DND-41 (cell line): ENCODE measurements at regions not wholly inside any gene's neighbourhood (a gene's known extent, or its start where the extent isn't known, plus 50 kb on each side); places are given as distances from the start of the nearest gene placed in this dataset.

ENCODE experiments used
- ATAC-seq: fragments of 200-7000 bp; cut with Tn5 transposase; 3 replicates; pipeline ENCODE4 v1.9.1; 2021; ENCODE audit warnings: low read depth; ENCODE audit not compliant: insufficient read depth
- DNase-seq: peaks from one replicate; pipeline ENCODE4 v3.0.0-alpha.2; 2020
- H2AFZ ChIP-seq: 2 replicates; pipeline ENCODE4 v1.6.0; 2012; ENCODE audit warnings: low read depth, low read length
- H3K27ac ChIP-seq: 2 replicates; pipeline ENCODE4 v1.5.1; 2012; ENCODE audit warnings: low read length, inconsistent platforms
- H3K27me3 ChIP-seq: fragments of 200-600 bp; sonication (generic); 2 replicates; pipeline ENCODE4 v1.6.0; 2012; ENCODE audit warnings: low read length, mild to moderate bottlenecking, inconsistent platforms; ENCODE audit not compliant: insufficient read depth, poor library complexity
- H3K36me3 ChIP-seq: 2 replicates; pipeline ENCODE4 v1.5.1; 2012; ENCODE audit warnings: low read length, inconsistent platforms; ENCODE audit not compliant: insufficient read depth
- H3K4me1 ChIP-seq: 2 replicates; pipeline ENCODE4 v1.5.1; 2012; ENCODE audit warnings: mild to moderate bottlenecking, low read length; ENCODE audit not compliant: insufficient read depth
- H3K4me2 ChIP-seq: 2 replicates; pipeline ENCODE4 v1.6.0; 2012; ENCODE audit warnings: mild to moderate bottlenecking, moderate library complexity, low read length, inconsistent platforms; ENCODE audit not compliant: insufficient read depth
- H3K4me3 ChIP-seq, 2 experiments: fragments of 200-600 bp in 1 of 2; shearing (Covaris generic) in 1 of 2; 2 replicates each; pipeline ENCODE4 v1.5.1; 2012 to 2016; ENCODE audit warnings: inconsistent platforms in 2 of 2, low read length in 2 of 2, mild to moderate bottlenecking in 2 of 2, low read depth in 1 of 2, moderate library complexity in 1 of 2
- H3K79me2 ChIP-seq: 2 replicates; pipeline ENCODE4 v1.6.0; 2012; ENCODE audit warnings: low read length, inconsistent platforms; ENCODE audit not compliant: insufficient read depth
- H3K9ac ChIP-seq: 2 replicates; pipeline ENCODE4 v1.6.0; 2012; ENCODE audit warnings: low read depth, mild to moderate bottlenecking, inconsistent platforms, low read length, moderate library complexity
- H3K9me3 ChIP-seq: 2 replicates; pipeline ENCODE4 v1.5.1; 2012; ENCODE audit warnings: low read length, moderate library complexity, mild to moderate bottlenecking, inconsistent platforms; ENCODE audit not compliant: insufficient read depth, severe bottlenecking
- H4K20me1 ChIP-seq: 2 replicates; pipeline ENCODE4 v1.6.0; 2012; ENCODE audit warnings: low read length; ENCODE audit not compliant: insufficient read depth
- EZH2 ChIP-seq: IDR thresholded peaks from 3 replicates; pipeline ENCODE4 v1.6.1; 2012; ENCODE audit warnings: borderline replicate concordance, low read depth, mild to moderate bottlenecking, moderate library complexity, low read length, inconsistent platforms; ENCODE audit not compliant: severe bottlenecking
- TF ChIP-seq, protein P1 (sequence below): IDR thresholded peaks from 2 replicates; pipeline ENCODE4 v1.5.1; 2012; ENCODE audit warnings: borderline replicate concordance, low read length, moderate library complexity, mild to moderate bottlenecking; ENCODE audit not compliant: poor library complexity, severe bottlenecking; ENCODE audit errors: extremely low read depth

DNA sequence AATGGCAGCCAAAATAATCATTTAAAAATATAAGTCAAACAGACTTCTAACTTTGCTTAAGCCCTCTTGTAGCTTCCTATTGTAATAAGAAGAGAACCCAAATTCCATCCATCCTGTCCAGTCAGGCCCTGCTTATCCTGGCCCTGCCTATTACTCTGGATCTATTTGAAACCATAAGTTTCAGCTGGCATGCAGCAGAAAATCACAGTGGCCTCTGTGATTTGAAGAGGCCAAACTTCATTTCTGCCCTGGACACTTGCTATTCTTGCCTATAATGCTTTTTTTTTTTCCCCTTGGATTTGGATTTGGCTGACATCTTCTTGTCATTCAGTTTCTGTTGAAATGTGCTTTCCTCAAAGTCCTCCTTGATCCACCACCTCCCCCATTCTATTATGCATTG, 642.8 kb downstream of the USP25 start:
- no peaks in the 10 kb centered on the region for H3K4me1 ChIP-seq
- no peaks in the 10 kb centered on the region for H3K36me3 ChIP-seq
- H3K9me3 ChIP-seq: no peaks in the 10 kb centered on the region
- DNase-seq: no peak
- no peak for ATAC-seq
- H3K27ac ChIP-seq: no peak overlapping the region
- H4K20me1 ChIP-seq: no peaks in the 10 kb centered on the region
- H3K79me2 ChIP-seq: no peaks in the 10 kb centered on the region
- no peak overlapping the region for H2AFZ ChIP-seq
- H3K9ac ChIP-seq: no peak overlapping the region
- TF ChIP-seq, protein P1, sequence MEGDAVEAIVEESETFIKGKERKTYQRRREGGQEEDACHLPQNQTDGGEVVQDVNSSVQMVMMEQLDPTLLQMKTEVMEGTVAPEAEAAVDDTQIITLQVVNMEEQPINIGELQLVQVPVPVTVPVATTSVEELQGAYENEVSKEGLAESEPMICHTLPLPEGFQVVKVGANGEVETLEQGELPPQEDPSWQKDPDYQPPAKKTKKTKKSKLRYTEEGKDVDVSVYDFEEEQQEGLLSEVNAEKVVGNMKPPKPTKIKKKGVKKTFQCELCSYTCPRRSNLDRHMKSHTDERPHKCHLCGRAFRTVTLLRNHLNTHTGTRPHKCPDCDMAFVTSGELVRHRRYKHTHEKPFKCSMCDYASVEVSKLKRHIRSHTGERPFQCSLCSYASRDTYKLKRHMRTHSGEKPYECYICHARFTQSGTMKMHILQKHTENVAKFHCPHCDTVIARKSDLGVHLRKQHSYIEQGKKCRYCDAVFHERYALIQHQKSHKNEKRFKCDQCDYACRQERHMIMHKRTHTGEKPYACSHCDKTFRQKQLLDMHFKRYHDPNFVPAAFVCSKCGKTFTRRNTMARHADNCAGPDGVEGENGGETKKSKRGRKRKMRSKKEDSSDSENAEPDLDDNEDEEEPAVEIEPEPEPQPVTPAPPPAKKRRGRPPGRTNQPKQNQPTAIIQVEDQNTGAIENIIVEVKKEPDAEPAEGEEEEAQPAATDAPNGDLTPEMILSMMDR: no peak
- TF ChIP-seq EZH2: no peak
- no peaks in the 10 kb centered on the region for H3K27me3 ChIP-seq
- no peak overlapping the region for H3K4me2 ChIP-seq
- H3K4me3 ChIP-seq: no peak overlapping the region

GRCh38 chr21:16376673-16377072, 646.9 kb downstream of the USP25 start:
- H3K36me3 ChIP-seq: no peaks in the 10 kb centered on the region
- no peaks in the 10 kb centered on the region for H3K9me3 ChIP-seq
- H3K79me2 ChIP-seq: no peaks in the 10 kb centered on the region
- no peak overlapping the region for H3K4me2 ChIP-seq
- no peak for TF ChIP-seq EZH2
- TF ChIP-seq, protein P1: no peak
- no peaks in the 10 kb centered on the region for H3K4me1 ChIP-seq
- H4K20me1 ChIP-seq: no peaks in the 10 kb centered on the region
- no peak overlapping the region for H3K9ac ChIP-seq
- no peaks in the 10 kb centered on the region for H3K27me3 ChIP-seq
- ATAC-seq: no peak
- no peak overlapping the region for H3K4me3 ChIP-seq
- H3K27ac ChIP-seq: no peak overlapping the region
- no peak overlapping the region for H2AFZ ChIP-seq
- DNase-seq: no peak

DNA sequence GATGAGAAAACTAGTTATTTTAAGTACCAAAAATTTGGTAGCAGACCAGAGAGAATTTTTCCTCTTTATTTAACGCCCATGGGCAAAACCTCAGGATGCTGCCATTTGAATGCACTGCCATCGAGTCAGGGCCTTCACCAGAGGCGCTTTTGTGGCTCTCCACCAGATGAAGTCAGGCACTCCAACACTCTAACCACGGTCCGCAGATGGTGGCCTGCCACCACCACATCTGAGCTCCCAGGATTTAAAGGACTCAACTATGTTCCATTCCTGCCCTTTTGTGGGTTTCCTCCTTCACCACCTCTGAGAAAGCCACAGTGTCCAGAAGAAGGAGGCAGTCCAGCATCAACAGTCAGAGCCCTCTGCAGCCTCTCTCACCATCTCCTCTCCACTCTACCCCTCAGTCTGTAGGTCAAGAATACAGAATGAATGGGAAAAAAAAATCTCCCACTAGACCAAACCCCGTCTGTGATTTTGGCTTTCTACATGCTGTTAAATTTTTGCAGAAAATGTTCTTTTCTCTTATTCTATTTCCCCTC, 647.4 kb downstream of the USP25 start:
- no peaks in the 10 kb centered on the region for H3K4me1 ChIP-seq
- H3K36me3 ChIP-seq: no peaks in the 10 kb centered on the region
- TF ChIP-seq, protein P1: no peak
- no peak for TF ChIP-seq EZH2
- ATAC-seq (peak; percentile 56; the same call in 2 of the 3 replicates), DNase-seq (peak; percentile 14)
- H3K27me3 ChIP-seq: no peaks in the 10 kb centered on the region
- no peaks in the 10 kb centered on the region for H3K9me3 ChIP-seq
- H3K9ac ChIP-seq: no peak overlapping the region
- H3K4me3 ChIP-seq: no peak overlapping the region
- H3K79me2 ChIP-seq: no peaks in the 10 kb centered on the region
- H4K20me1 ChIP-seq: no peaks in the 10 kb centered on the region
- no peak overlapping the region for H3K27ac ChIP-seq
- no peak overlapping the region for H2AFZ ChIP-seq
- H3K4me2 ChIP-seq: no peak overlapping the region

GRCh38 chr21:16377857-16378256, 648.1 kb downstream of the USP25 start:
- H3K27ac ChIP-seq: no peak overlapping the region
- no peak for ATAC-seq

More at GRCh38 chr21:16377857-16378256, 648.1 kb downstream of the USP25 start:
- H3K4me3 ChIP-seq: no peak overlapping the region
- H3K36me3 ChIP-seq: no peaks in the 10 kb centered on the region
- no peak overlapping the region for H3K9ac ChIP-seq
- no peaks in the 10 kb centered on the region for H3K79me2 ChIP-seq
- no peaks in the 10 kb centered on the region for H3K27me3 ChIP-seq
- DNase-seq: no peak
- no peak overlapping the region for H3K4me2 ChIP-seq
- H4K20me1 ChIP-seq: no peaks in the 10 kb centered on the region
- H3K4me1 ChIP-seq: no peaks in the 10 kb centered on the region
- no peak for TF ChIP-seq EZH2
- TF ChIP-seq, protein P1: no peak
- no peak overlapping the region for H2AFZ ChIP-seq
- no peaks in the 10 kb centered on the region for H3K9me3 ChIP-seq
